Cardiac fibroblast (primary cell): ENCODE measurements at regions not wholly inside any gene's neighbourhood (a gene's known extent, or its start where the extent isn't known, plus 50 kb on each side); places are given as distances from the start of the nearest gene placed in this dataset.

Experiments used
- DNase-seq, 2 donors: peaks; one replicate each; pipeline versions ENCODE4 v3.0.0 to v3.0.0-alpha.2; 2010; ENCODE audit warnings: low read depth in 2 of 2
- H3K4me3 ChIP-seq, 2 donors: replicated peaks in 1 of 2; 1 replicate in 1 of 2; 2 replicates in 1 of 2; pipeline ENCODE4 v1.5.1; 2011; ENCODE audit warnings: low read depth in 2 of 2, low read length in 2 of 2, mild to moderate bottlenecking in 2 of 2, moderate library complexity in 1 of 2
- TF ChIP-seq, protein P1 (sequence below): IDR thresholded peaks from one replicate; pipeline ENCODE4 v1.5.1; 2011; ENCODE audit warnings: low read depth, mild to moderate bottlenecking, low read length, inconsistent platforms

DNA sequence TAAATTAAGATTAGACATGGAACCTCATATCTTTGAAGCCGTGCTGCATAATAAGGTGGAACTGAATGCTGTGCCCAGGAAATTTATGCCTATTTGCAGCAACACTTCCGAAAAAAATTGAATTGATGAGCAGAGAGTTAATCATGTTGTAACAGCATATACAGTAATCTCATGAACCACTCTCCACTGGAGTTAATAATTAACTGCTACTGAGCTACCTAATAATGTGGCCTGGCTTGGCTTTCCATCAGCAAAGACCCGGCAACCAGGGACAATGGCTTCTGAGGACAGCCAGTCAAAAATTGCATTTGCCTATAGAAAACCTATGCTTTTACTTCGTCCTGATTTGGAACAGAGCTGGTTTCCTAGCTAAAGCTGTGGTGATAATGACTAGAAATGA lies 63.8 kb upstream of the GATB start:
- DNase-seq, result no peak
- H3K4me3 ChIP-seq, result no peak overlapping the region
- TF ChIP-seq, protein P1, sequence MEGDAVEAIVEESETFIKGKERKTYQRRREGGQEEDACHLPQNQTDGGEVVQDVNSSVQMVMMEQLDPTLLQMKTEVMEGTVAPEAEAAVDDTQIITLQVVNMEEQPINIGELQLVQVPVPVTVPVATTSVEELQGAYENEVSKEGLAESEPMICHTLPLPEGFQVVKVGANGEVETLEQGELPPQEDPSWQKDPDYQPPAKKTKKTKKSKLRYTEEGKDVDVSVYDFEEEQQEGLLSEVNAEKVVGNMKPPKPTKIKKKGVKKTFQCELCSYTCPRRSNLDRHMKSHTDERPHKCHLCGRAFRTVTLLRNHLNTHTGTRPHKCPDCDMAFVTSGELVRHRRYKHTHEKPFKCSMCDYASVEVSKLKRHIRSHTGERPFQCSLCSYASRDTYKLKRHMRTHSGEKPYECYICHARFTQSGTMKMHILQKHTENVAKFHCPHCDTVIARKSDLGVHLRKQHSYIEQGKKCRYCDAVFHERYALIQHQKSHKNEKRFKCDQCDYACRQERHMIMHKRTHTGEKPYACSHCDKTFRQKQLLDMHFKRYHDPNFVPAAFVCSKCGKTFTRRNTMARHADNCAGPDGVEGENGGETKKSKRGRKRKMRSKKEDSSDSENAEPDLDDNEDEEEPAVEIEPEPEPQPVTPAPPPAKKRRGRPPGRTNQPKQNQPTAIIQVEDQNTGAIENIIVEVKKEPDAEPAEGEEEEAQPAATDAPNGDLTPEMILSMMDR, result no peak

DNA sequence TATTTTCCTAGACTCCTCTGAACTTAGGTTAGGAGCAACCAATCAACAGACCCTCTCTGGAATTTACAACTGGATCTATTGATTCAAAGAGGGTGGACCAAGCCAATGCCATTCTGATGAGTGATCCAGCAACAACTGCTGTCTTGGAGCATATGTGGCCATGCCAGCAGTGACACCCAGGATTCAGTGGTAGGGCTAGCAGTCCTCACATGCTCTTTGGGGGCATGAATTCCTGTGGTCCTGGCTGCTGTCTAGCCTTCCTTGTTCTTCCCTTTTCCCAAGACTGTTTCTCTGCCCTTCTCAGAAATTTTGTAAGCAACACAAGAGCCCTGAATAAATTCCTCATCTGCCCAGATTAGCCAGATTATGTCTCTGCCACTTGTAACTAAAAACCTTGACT lies 61.5 kb upstream of the GATB start:
- DNase-seq, result no peak
- H3K4me3 ChIP-seq, result no peak overlapping the region
- TF ChIP-seq, protein P1, result no peak

DNA sequence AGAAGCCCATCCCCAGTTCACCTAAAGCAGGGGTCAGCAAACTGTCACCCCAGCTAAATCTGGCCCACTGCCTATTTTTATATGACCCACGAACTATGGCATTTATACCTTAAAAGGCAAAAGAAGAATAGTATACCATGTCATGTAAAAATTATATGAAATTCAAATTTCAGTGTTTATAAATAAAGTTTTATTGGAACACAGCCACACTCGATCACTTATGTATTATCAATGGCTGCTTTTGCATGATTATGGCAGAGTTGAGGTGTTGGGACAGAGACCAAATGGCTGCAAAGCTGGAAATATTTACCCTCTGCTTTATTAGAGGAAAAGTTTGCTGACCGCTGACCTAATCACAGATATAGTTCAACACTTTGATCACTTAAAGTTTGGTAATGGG lies 59.2 kb upstream of the GATB start:
- no peak for DNase-seq
- TF ChIP-seq, protein P1, result no peak

DNA sequence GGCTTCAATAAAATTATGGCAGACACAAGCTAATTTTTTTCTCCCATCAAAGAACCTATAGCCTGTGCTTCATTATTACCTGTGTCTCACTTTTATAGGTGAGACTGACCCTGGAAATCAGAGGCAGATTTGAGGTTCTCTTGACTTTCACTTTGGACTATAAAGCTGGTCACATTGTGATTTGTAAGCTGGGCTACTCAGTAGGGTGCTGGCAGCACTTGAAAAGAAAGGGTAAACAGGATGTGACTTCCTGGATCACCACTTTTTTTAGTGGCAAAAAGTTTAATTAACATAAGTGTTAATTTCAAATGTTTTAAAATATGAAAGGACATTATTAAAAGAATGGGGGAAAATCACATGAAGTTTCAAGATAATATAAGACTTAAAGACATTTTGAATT lies 50.6 kb upstream of the GATB start:
- no peak for DNase-seq
- no peak overlapping the region for H3K4me3 ChIP-seq
- TF ChIP-seq, protein P1, result no peak

More for the DNA sequence above, 59.2 kb upstream of the GATB start:
- no peak overlapping the region for H3K4me3 ChIP-seq
